LHCN-M2 (cell line): ENCODE measurements at regions not wholly inside any gene's neighbourhood (a gene's known extent, or its start where the extent isn't known, plus 50 kb on each side); places are given as distances from the start of the nearest gene placed in this dataset.
"Not testable (repeated sequence)": the region's sequence is repeated elsewhere in the genome, so short reads cannot be mapped to it uniquely, and the experiment has no call there.

Experiments
- DNase-seq: peaks from one replicate; pipeline ENCODE4 v3.0.0-alpha.2; 2012; ENCODE audit warnings: low read depth

- no peak for DNase-seq
Measured at GRCh38 chr14:88064841-88065240, 59.9 kb downstream of the GPR65 start.

GRCh38 chr14:88069677-88070076 is 64.7 kb downstream of the GPR65 start:
- DNase-seq: no peak

GRCh38 chr14:88075269-88075981 is 70.5 kb downstream of the GPR65 start:
- DNase-seq: no peak

GRCh38 chr14:88078525-88078924 is 73.6 kb downstream of the GPR65 start:
- no peak for DNase-seq

- DNase-seq: no peak
Measured at GRCh38 chr14:88079624-88080023, 74.7 kb downstream of the GPR65 start.

- no peak for DNase-seq
Measured at GRCh38 chr14:88085736-88086135, 80.8 kb downstream of the GPR65 start.

GRCh38 chr14:88089445-88089844 is 84.5 kb downstream of the GPR65 start:
- no peak for DNase-seq

- DNase-seq: no peak
Measured at GRCh38 chr14:88092529-88092928, 87.6 kb downstream of the GPR65 start.

- DNase-seq: no peak
Measured at GRCh38 chr14:88095791-88096190, 90.9 kb downstream of the GPR65 start.

GRCh38 chr14:88098163-88098562 is 93.2 kb downstream of the GPR65 start:
- DNase-seq: no peak

GRCh38 chr14:88104710-88105109 is 99.8 kb downstream of the GPR65 start:
- no peak for DNase-seq

- DNase-seq: no peak
Measured at GRCh38 chr14:88106377-88106776, 101.4 kb downstream of the GPR65 start.

GRCh38 chr14:88127669-88128068 is 122.7 kb downstream of the GPR65 start:
- DNase-seq: not testable (repeated sequence)

GRCh38 chr14:88128816-88129215 is 123.9 kb downstream of the GPR65 start:
- DNase-seq: no peak

- DNase-seq: peak; percentile 41
Measured at GRCh38 chr14:88129306-88130056, 124.5 kb downstream of the GPR65 start.

GRCh38 chr14:88130057-88130432 is 125.1 kb downstream of the GPR65 start:
- no peak for DNase-seq
